22Rv1 (cell line): ENCODE measurements at regions not wholly inside any gene's neighbourhood (a gene's known extent, or its start where the extent isn't known, plus 50 kb on each side); places are given as distances from the start of the nearest gene placed in this dataset.

Experiments
- H3K27ac ChIP-seq: fragments of 450-650 bp; 2 replicates; pipeline ENCODE4 v1.5.1; 2017
- ZFX ChIP-seq: fragments of 450-650 bp; IDR thresholded peaks from 2 replicates; pipeline ENCODE4 v1.6.1; 2017; ENCODE audit warnings: antibody characterized with exemption, borderline replicate concordance
- TF ChIP-seq, protein P1 (sequence below): fragments of 450-650 bp; IDR thresholded peaks from 2 replicates; pipeline ENCODE4 v1.5.1; 2017; ENCODE audit warnings: mild to moderate bottlenecking

DNA sequence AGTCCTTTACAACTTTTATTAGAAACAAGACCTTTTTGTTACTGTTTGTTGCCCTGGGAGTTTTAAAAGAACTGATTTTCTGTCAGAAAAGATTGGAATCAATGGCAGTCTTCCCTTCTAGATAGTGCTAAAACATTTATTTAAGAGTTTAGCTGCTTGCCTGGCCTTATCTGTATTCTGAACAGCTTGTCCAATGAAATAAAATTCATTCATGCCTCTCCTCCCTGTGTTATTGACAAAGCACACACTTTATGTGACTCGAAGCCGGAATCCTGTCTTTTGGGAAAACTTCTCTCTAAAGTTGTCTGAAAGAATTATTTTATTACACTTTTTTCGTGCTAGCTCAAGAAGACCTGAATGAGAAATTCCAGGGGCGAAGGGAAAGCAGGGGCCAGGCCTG lies 992.5 kb downstream of the TYW1 start:
- TF ChIP-seq ZFX: no peak
- TF ChIP-seq, protein P1, sequence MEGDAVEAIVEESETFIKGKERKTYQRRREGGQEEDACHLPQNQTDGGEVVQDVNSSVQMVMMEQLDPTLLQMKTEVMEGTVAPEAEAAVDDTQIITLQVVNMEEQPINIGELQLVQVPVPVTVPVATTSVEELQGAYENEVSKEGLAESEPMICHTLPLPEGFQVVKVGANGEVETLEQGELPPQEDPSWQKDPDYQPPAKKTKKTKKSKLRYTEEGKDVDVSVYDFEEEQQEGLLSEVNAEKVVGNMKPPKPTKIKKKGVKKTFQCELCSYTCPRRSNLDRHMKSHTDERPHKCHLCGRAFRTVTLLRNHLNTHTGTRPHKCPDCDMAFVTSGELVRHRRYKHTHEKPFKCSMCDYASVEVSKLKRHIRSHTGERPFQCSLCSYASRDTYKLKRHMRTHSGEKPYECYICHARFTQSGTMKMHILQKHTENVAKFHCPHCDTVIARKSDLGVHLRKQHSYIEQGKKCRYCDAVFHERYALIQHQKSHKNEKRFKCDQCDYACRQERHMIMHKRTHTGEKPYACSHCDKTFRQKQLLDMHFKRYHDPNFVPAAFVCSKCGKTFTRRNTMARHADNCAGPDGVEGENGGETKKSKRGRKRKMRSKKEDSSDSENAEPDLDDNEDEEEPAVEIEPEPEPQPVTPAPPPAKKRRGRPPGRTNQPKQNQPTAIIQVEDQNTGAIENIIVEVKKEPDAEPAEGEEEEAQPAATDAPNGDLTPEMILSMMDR: no peak
- H3K27ac ChIP-seq: no peak overlapping the region

DNA sequence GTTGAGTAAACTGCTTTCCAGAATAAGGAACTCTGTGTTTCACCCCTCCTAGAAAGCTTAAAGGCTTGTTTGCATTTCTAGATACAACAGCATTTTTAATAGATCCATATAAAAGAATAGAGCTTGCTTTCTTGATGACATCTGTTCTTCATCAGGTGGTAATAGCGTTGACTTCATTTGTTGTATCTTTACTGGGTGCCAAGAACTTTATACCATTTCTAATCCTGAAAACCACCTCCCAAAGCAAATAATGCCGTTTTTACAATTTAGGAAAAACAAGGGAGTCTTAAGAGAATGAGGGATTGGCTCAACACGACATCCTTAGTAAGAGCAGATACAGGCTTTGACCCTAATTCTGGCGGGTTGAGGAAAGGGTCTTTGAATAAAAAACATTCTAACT lies 993.4 kb downstream of the TYW1 start:
- H3K27ac ChIP-seq: no peak overlapping the region
- no peak for TF ChIP-seq ZFX
- TF ChIP-seq, protein P1: no peak

DNA sequence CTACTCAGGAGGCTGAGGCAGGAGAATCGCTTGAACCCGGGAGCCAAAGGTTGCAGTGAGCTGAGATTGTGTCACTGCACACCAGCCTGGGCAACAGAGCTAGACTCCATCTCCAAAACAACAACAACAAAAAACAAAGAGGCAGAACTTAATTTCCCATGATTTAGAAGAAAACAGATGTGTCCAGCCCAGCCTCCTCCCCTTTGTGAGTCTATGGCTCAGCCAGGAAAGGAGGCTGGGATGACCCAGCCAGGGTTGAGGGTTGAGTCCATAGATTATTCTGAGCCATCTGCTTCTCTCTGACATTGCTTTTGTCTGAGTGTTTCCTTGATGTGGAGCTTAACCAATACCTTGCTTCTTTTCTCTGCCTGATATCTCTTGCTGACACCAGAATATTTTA lies 994.1 kb downstream of the TYW1 start:
- TF ChIP-seq, protein P1: no peak
- H3K27ac ChIP-seq: no peak overlapping the region

DNA sequence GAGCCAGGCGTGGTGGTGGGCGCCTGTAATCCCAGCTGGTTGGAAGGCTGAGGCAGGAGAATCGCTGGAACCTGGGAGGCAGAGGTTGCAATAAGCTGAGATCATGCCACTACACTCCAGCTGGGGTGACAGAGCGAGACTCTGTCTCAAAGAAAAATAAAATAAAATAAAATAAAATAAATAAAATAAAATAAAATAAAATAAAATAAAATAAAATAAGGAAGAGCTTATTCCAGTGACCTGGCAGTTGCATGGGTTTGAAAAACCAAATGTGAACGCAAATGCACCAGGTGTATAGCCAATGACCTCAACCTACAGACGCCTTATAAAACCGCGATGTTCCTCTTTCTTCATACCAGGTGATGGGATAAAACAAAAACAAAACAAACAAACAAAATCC lies 995.7 kb downstream of the TYW1 start:
- no peak for TF ChIP-seq ZFX
- TF ChIP-seq, protein P1: no peak
- H3K27ac ChIP-seq: no peak overlapping the region

DNA sequence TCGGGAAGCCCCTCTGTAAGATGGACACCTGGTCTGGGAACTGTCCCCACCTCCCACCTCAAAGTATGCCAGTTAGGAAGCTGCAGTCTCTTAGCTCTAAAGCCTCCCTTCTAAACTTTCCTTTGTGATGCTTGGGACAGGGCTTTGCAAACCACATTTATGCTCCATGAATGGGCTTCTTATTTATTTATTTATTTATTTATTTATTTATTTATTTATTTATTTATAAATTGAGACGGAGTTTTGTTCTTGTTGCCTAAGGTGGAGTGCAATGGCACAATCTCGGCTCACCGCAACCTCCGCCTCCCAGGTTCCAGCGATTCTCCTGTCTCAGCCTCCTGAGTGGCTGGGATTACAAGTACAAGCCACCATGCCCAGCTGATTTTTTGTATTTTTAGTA lies 1009.4 kb downstream of the TYW1 start:
- TF ChIP-seq, protein P1: no peak
- TF ChIP-seq ZFX: no peak
- H3K27ac ChIP-seq: no peak overlapping the region

DNA sequence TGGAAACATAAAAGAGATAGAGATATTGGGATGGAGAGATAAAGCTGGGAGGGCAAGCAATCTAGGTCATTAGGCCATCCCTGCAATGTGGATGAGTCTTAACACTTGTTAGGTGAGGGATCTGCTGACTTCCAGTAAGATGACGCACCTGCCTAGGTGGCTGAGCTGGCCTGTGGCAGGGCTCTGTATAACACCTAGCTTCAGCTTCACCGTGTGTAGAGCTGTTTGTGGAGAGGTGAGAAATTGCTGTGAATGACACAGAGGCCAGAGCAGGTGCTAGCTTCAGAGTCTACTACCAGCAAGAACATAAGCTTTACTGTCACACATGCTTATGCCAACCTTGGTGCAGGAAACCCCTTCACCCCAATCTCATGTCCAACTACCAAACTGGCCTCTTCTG lies 1010.0 kb downstream of the TYW1 start:
- no peak overlapping the region for H3K27ac ChIP-seq
- TF ChIP-seq, protein P1: no peak
- no peak for TF ChIP-seq ZFX

DNA sequence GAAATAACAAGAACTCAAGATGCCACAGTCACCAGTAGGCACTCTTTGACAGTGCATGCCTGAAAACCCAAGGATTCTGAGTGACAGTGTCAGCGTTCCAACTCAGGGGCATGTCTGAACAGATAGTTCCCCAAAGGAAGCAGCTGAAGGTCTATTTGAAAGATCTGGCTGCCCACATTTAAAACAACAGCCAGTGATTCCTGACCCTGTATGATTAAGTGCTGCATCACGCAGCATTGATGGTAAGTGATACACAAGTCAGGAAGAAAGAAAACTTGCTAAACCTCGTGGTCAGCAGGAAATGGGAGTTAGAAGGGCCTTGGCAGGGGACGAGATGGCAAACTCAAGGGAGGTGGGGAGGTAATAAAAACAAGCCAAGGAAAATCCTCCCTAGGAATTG lies 1013.1 kb downstream of the TYW1 start:
- TF ChIP-seq ZFX: no peak
- TF ChIP-seq, protein P1: no peak
- H3K27ac ChIP-seq: no peak overlapping the region
